Transverse colon (tissue), 4 donors: ENCODE measurements at regions not wholly inside any gene's neighbourhood (a gene's known extent, or its start where the extent isn't known, plus 50 kb on each side); places are given as distances from the start of the nearest gene placed in this dataset.

Source experiments
- EP300 ChIP-seq: sonication (generic); formaldehyde crosslinking; IDR thresholded peaks from one replicate; pipeline ENCODE4 v1.6.1; 2017; ENCODE audit warnings: antibody characterized with exemption, low read depth
- POLR2A ChIP-seq: fragments of 450-650 bp; IDR thresholded peaks from one replicate; pipeline ENCODE4 v1.6.1; 2016; ENCODE audit warnings: antibody characterized with exemption, mild to moderate bottlenecking, moderate library complexity
- POLR2AphosphoS5 ChIP-seq, 3 donors: sonication (generic); formaldehyde crosslinking; IDR thresholded peaks; one replicate each; pipeline ENCODE4 v1.6.1; 2016; ENCODE audit warnings: antibody characterized with exemption in 3 of 3
- TF ChIP-seq, protein P1 (sequence below), 5 experiments: fragments of 200-600 bp in 3 of 5; fragments of 450-650 bp in 2 of 5; sonication (generic) in 3 of 5; IDR thresholded peaks; 1 replicate in 2 of 5; 2 replicates in 3 of 5; pipeline ENCODE4 v1.5.1; 2016 to 2017; ENCODE audit warnings: antibody characterized with exemption in 5 of 5, inconsistent platforms in 3 of 5, mild to moderate bottlenecking in 2 of 5, moderate library complexity in 1 of 5

- TF ChIP-seq POLR2AphosphoS5 (IDR thresholded peaks at IDR 0.05), result no peak
- TF ChIP-seq, protein P1, sequence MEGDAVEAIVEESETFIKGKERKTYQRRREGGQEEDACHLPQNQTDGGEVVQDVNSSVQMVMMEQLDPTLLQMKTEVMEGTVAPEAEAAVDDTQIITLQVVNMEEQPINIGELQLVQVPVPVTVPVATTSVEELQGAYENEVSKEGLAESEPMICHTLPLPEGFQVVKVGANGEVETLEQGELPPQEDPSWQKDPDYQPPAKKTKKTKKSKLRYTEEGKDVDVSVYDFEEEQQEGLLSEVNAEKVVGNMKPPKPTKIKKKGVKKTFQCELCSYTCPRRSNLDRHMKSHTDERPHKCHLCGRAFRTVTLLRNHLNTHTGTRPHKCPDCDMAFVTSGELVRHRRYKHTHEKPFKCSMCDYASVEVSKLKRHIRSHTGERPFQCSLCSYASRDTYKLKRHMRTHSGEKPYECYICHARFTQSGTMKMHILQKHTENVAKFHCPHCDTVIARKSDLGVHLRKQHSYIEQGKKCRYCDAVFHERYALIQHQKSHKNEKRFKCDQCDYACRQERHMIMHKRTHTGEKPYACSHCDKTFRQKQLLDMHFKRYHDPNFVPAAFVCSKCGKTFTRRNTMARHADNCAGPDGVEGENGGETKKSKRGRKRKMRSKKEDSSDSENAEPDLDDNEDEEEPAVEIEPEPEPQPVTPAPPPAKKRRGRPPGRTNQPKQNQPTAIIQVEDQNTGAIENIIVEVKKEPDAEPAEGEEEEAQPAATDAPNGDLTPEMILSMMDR (IDR thresholded peaks at IDR 0.05), result no peak
- TF ChIP-seq POLR2A, result no peak
- no peak for TF ChIP-seq EP300
Measured at GRCh38 chr17:51467336-51467735, 207.0 kb downstream of the UTP18 start.
